ENCODE measurements at regions not wholly inside any gene's neighbourhood (a gene's known extent, or its start where the extent isn't known, plus 50 kb on each side); places are given as distances from the start of the nearest gene placed in this dataset.

DNA sequence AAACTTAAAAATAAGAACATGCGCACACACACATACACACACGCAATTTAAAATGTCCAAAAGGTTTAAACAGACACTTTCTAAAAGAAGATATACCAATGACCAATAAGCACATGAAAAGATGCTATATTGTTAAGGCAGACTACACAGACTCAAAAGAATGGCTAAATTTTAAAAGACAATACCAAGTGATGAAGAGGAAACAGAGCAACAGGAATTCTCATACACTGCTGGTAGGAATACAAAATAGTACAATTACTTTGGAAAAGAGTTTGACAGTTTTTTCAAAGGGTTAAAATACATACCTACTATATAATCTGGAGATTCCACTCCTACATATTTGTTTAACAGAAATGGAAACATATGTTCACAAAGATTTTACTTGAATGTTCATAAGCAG is 239.6 kb upstream of the SAMSN1 start:
- TF ChIP-seq POLR2AphosphoS5 (IDR thresholded peaks at IDR 0.05; ENCODE audit: low read depth, low read length) (no peak), POLR2A (IDR thresholded peaks at IDR 0.05; ENCODE audit: low read depth, low read length) (no peak)
